NCI-H748 treated with DMSO at 0.1 percent for 48 hours (cell line): ENCODE measurements at regions not wholly inside any gene's neighbourhood (a gene's known extent, or its start where the extent isn't known, plus 50 kb on each side); places are given as distances from the start of the nearest gene placed in this dataset.

Experiments
- DNase-seq: peaks from one replicate; lab custom pipeline; 2025; lab: John Stamatoyannopoulos, UW

GRCh38 chr2:14530506-14530905 is 102.0 kb upstream of the LRATD1 start:
- DNase-seq, result no peak

- DNase-seq, result no peak
Measured at GRCh38 chr2:14533131-14533757, 99.3 kb upstream of the LRATD1 start.

GRCh38 chr2:14535156-14535555 is 97.4 kb upstream of the LRATD1 start:
- DNase-seq, result no peak

GRCh38 chr2:14536976-14537375 is 95.5 kb upstream of the LRATD1 start:
- no peak for DNase-seq

GRCh38 chr2:14540015-14540414 is 92.5 kb upstream of the LRATD1 start:
- no peak for DNase-seq

GRCh38 chr2:14543284-14543683 is 89.2 kb upstream of the LRATD1 start:
- peak; percentile 90 for DNase-seq

- no peak for DNase-seq
Measured at GRCh38 chr2:14544247-14544646, 88.3 kb upstream of the LRATD1 start.

GRCh38 chr2:14547830-14548229 is 84.7 kb upstream of the LRATD1 start:
- no peak for DNase-seq

GRCh38 chr2:14550658-14551057 is 81.9 kb upstream of the LRATD1 start:
- no peak for DNase-seq

GRCh38 chr2:14551069-14551468 is 81.4 kb upstream of the LRATD1 start:
- no peak for DNase-seq

- DNase-seq, result no peak
Measured at GRCh38 chr2:14552286-14552685, 80.2 kb upstream of the LRATD1 start.

GRCh38 chr2:14552818-14553217 is 79.7 kb upstream of the LRATD1 start:
- DNase-seq, result no peak

GRCh38 chr2:14554849-14555545 is 77.5 kb upstream of the LRATD1 start:
- no peak for DNase-seq

- no peak for DNase-seq
Measured at GRCh38 chr2:14557111-14557510, 75.4 kb upstream of the LRATD1 start.

GRCh38 chr2:14557916-14558315 is 74.6 kb upstream of the LRATD1 start:
- DNase-seq, result no peak

- DNase-seq, result no peak
Measured at GRCh38 chr2:14558335-14558919, 74.1 kb upstream of the LRATD1 start.

GRCh38 chr2:14560716-14561115 is 71.8 kb upstream of the LRATD1 start:
- DNase-seq, result no peak

- no peak for DNase-seq
Measured at GRCh38 chr2:14563324-14563723, 69.2 kb upstream of the LRATD1 start.

GRCh38 chr2:14565666-14566065 is 66.9 kb upstream of the LRATD1 start:
- DNase-seq, result no peak

- no peak for DNase-seq
Measured at GRCh38 chr2:14567561-14567960, 65.0 kb upstream of the LRATD1 start.

GRCh38 chr2:14569294-14569693 is 63.2 kb upstream of the LRATD1 start:
- no peak for DNase-seq

GRCh38 chr2:14572633-14573032 is 59.9 kb upstream of the LRATD1 start:
- DNase-seq, result no peak

- DNase-seq, result no peak
Measured at GRCh38 chr2:14577843-14578242, 54.7 kb upstream of the LRATD1 start.
